ENCODE measurements at regions not wholly inside any gene's neighbourhood (a gene's known extent, or its start where the extent isn't known, plus 50 kb on each side); places are given as distances from the start of the nearest gene placed in this dataset.
"Not testable (repeated sequence)": the region's sequence is repeated elsewhere in the genome, so short reads cannot be mapped to it uniquely, and the experiment has no call there.

DNA sequence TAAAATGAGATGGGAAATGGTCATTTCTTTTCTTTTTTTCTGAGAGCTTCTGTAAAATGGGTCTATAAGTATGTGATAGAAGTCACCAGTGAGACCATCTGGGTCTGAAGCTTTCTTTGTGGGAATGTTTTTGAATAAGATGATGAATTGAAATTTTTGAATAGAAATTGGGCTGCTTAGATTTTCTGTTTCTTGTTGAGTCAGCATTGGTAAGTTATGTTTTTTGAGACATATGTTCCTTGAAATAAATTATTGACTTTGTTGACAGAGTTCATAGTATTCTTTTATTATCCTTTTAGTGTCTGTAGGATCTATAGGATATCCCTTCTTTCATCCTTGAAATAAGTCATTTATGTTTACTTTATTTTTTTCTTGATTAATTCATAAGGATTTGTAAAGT lies 208.1 kb downstream of the OPA1 start:
- FAIRE-seq = no peak
- DNase-seq (ENCODE audit: low spot score) = no peak

DNA sequence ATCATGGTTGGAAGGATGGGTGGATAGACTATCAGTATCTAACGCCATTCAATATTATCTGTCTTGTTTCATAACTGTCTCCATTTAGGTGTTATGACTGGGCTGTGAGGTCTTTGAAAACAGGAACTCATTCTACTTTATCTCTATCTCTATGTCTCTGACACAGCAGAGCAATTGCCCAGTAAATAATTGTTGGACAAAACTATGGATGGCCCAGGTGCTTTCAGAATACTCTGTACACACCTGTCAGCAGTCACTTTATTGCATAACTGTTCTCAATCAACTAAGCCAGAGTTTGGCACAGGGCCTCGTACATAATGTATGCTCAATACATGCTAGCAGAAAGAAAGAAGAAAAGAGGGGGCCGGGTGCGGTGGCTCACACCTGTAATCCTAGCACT lies 210.3 kb downstream of the OPA1 start:
- FAIRE-seq (no peak), DNase-seq (ENCODE audit: low spot score) (no peak)

GRCh38 chr3:193805448-193805847 lies 212.4 kb downstream of the OPA1 start:
- FAIRE-seq = peak; percentile 96
- DNase-seq (ENCODE audit: low spot score) = peak; percentile 94

- DNase-seq (ENCODE audit: low spot score) = no peak
- FAIRE-seq = no peak
Observed at GRCh38 chr3:193808317-193808716, 215.3 kb downstream of the OPA1 start.

- FAIRE-seq (no peak), DNase-seq (ENCODE audit: low spot score) (no peak)
Observed at GRCh38 chr3:193809106-193809505, 216.1 kb downstream of the OPA1 start.

DNA sequence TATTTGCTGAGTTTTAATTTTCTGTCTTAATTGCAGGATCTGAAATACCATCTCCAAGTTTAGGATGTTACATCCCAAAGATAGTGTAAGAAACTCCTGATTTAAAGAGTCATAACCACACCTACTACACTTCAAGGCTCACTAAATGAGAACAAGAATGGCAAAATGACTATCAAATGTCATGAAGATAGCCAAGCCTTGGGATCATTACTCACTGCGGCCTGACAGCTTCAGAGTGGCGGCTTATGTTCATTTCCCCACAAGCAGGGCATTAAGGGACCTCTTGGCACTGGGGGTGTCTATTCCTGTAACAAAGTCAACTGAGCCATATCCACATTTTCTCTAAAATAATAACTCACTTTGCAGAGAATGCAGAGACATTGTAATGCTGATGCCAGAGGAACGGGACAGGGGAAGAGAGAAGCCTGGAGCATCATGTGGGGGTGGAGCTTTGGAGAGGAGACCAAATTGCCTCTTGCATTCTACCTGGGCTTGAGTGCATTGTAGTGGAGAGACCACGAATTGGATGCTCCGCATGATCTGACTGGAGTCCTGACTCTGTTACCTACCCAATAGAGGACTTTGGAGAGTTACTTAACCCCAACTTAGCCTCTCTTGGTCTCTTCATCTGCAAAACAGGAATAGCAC lies 219.2 kb downstream of the OPA1 start:
- no peak for FAIRE-seq
- no peak for DNase-seq (ENCODE audit: low spot score)

- DNase-seq (ENCODE audit: low spot score) (no peak), FAIRE-seq (no peak)
Observed at GRCh38 chr3:193812791-193813500, 219.9 kb downstream of the OPA1 start.

- DNase-seq (ENCODE audit: low spot score) = no peak
- FAIRE-seq = no peak
Observed at GRCh38 chr3:193813501-193813830, 220.5 kb downstream of the OPA1 start.

- DNase-seq (ENCODE audit: low spot score) = no peak
- no peak for FAIRE-seq
Observed at GRCh38 chr3:193814166-193814892, 221.3 kb downstream of the OPA1 start.

DNA sequence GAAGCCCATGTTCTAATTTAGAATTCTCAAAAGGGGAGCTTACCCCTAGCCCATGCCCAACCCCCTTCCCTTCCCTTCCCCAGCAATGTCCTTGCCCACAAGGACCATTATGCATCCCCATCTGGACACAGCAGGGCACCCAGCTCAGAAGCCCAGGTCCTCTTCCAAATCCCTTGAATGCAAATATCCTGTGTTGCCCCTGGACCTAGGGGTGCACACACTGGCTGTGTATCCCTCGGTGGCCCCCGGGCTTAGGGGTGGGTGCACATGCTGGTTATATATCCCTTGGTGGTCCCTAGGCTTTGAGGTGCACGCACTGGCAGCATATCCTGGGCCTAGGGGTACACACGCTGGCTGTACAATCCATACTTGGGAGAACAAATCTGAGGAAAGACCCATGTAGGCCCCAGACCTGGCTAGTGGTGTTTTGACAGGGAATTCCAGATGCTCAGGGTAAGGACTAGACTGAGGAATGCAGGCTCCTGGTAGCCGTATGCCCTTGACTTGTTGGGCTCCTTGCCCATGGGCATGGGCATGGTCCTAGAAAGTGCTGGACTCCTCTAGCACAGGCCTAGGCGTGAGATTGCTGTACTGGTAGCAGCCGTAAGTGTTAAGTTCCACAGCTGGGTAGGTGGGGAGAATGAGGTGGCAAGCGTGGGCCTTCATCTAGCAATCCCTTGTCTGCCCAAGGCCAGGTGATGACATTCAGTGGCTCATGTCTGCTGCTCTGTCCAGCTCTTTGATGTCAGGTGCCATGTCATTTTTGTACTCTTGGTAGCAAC lies 222.4 kb downstream of the OPA1 start:
- DNase-seq (ENCODE audit: low spot score) = no peak
- FAIRE-seq = no peak

- DNase-seq (ENCODE audit: low spot score) (no peak), FAIRE-seq (no peak)
Observed at GRCh38 chr3:193816028-193816395, 223.0 kb downstream of the OPA1 start.

DNA sequence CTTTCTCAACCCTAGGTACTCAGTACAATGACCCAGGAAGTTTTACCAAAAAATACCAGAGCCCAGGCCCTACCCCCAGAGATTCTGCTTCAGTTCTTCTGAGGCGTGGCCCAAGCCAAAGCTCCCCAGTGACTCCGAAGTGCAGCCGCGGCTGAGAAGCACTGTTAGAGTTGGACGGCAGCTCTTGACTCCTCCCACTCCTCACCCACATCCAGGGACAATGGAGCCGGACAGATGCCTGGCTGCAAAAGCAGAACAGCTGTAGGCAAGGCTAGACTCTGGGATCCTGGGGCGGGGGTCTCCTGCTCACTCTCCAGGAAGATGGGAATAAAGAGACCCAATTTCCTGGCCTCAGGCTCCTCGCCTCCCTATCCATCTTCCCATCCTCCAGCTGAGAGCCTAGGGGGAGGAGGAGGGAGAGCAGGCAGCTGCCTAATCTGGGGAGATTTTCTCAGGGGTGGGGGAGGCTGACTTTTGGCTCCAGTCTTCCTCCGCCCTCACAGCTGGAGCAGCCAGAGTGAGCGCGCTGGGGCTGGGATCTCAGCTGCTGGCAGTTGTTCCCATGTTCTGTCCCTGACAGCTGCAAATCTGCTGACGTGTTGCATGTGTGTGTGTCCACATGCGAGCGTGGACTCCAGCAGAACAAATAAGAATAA lies 223.8 kb downstream of the OPA1 start:
- DNase-seq (ENCODE audit: low spot score) (no peak), FAIRE-seq (no peak)

- FAIRE-seq (no peak), DNase-seq (ENCODE audit: low spot score) (no peak)
Observed at GRCh38 chr3:193819117-193820010, 226.4 kb downstream of the OPA1 start.

DNA sequence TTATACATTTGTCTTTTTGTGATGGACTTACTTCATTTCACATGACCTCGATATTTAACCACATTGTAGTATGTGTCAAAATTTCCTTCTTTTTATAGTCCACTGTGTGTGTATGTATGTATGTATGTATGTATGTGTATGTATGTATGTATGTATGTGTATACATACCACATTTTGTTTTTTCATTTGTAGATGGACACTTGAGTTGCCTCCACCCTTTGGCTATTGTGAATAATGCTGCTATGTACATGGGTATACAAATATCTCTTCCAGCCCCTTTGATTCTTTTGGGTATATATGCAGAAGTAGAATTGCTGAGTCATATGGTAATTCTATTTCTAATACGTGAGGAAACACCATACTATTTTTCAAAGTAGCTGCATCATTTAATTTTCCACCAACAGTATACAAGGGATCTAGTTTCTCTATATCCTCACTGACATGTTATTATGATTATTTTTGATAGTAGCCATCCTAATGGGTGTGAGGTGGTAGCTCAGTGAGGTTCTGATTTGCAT lies 228.2 kb downstream of the OPA1 start:
- DNase-seq (ENCODE audit: low spot score) (no peak), FAIRE-seq (no peak)

- FAIRE-seq (peak; percentile 71), DNase-seq (ENCODE audit: low spot score) (no peak)
Observed at GRCh38 chr3:193822492-193823212, 229.6 kb downstream of the OPA1 start.

- not testable (repeated sequence) for DNase-seq (ENCODE audit: low spot score); FAIRE-seq
Observed at GRCh38 chr3:193823213-193823605, 230.2 kb downstream of the OPA1 start.

DNA sequence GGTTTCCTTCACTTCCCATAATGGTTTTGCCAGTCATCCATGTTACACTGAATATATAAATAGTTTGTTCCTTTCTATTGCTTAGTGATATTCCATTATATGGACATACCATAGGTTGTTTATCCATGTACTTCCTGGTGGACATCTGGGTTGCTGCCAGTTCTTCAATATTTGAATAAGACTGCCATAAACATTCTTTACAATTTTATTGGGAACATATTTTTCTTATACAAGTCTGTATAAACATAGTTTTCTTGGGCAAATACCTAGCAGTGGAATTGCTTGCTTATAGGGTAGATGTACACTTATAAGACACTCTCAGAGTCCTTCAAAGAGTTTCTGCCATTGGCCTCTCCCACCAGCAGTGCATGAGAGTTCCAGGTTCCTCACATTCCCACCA lies 231.4 kb downstream of the OPA1 start:
- DNase-seq (ENCODE audit: low spot score) = no peak
- FAIRE-seq = no peak

DNA sequence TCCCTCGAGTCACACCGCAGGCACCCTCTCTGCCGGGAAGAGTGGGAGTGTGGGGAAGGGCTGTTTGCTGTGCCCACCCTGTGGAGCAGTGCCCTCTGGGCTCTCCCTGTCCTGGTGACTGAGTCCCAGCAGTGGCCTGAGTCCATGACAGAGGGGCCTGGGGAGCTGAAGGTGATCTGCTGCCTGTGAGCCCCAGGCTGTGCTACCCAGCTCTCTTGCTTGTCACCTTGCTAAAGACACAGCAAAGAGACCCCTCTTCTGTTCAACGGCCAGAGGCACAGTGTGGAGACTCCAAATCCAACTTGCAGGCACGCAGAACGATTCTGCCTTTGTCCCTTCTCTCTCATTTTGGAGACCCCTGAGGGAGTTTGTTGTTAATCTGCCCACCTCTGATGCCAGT lies 232.6 kb downstream of the OPA1 start:
- no peak for DNase-seq (ENCODE audit: low spot score)
- no peak for FAIRE-seq

GRCh38 chr3:193826159-193826795 lies 233.3 kb downstream of the OPA1 start:
- FAIRE-seq = no peak
- peak; percentile 46 for DNase-seq (ENCODE audit: low spot score)
